ENCODE measurements at regions not wholly inside any gene's neighbourhood (a gene's known extent, or its start where the extent isn't known, plus 50 kb on each side); places are given as distances from the start of the nearest gene placed in this dataset.

DNA sequence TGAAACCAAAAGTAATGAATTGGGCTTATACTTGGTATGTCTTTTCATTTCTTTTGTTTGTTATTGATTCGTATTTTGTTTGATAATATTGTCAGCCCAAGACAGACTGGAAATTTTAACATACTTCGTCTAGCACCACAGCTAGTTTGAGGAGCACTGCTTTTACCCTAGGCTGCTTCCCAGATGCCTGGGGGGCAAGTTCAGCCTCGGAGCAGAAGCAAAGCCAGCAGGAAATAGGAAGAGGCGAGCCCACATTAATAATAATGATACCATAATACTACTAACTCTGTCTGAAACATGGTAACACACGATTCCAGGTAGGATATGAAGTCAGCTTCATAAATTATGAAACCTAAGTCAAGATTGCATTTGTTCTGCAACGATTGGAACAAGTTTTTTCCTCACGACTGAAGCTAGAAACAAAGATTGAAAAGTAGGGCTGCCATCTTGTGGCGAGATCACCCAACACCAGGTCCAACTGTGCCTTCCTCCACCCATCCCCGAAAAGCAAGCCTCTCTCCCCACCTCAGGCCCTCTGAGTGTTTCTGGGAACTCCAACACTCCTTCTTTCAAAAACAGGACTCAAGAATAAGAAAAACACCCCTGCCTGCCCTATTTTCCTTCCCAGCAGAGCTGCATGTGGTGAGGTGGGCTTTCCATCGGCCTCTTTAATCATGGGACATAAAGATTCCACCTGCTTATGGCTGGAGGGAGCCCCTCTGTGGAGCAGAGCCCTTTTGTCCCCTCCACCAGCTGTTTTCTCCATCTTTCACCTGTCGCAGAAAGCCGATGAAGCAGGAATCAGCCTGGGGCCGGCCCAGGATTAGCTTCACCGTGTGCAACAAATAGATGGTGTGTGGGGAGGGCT is 236.4 kb downstream of the CAAP1 start:
- TF ChIP-seq, protein P1, sequence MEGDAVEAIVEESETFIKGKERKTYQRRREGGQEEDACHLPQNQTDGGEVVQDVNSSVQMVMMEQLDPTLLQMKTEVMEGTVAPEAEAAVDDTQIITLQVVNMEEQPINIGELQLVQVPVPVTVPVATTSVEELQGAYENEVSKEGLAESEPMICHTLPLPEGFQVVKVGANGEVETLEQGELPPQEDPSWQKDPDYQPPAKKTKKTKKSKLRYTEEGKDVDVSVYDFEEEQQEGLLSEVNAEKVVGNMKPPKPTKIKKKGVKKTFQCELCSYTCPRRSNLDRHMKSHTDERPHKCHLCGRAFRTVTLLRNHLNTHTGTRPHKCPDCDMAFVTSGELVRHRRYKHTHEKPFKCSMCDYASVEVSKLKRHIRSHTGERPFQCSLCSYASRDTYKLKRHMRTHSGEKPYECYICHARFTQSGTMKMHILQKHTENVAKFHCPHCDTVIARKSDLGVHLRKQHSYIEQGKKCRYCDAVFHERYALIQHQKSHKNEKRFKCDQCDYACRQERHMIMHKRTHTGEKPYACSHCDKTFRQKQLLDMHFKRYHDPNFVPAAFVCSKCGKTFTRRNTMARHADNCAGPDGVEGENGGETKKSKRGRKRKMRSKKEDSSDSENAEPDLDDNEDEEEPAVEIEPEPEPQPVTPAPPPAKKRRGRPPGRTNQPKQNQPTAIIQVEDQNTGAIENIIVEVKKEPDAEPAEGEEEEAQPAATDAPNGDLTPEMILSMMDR (conservative IDR thresholded peaks at IDR 0.05; ENCODE audit: low read length), result peak; percentile 71
- no peak for TF ChIP-seq EZH2phosphoT487 (IDR thresholded peaks at IDR 0.05; ENCODE audit: borderline replicate concordance, low read depth, low read length)

Measured in OCI-LY7 (cell line).